ENCODE measurements at regions not wholly inside any gene's neighbourhood (a gene's known extent, or its start where the extent isn't known, plus 50 kb on each side); places are given as distances from the start of the nearest gene placed in this dataset.

GRCh38 chr5:173557123-173557903, 59.1 kb downstream of the BOD1 start:
- Mint-ChIP-seq H3K4me1 (no peaks in the 10 kb centered on the region), H3K27ac (no peak overlapping the region), H3K36me3 (ENCODE audit: low read depth) (peaks cover 3% of the 10 kb centered on the region), H3K9me3 (ENCODE audit: low read depth) (peaks cover 20% of the 10 kb centered on the region), H3K4me3 (no peak overlapping the region), H3K27me3 (peaks cover 6% of the 10 kb centered on the region)
- ChIA-PET POLR2A (interaction anchor here (0.6 kb wide), 1 partner anchor 58 kb away, joined by 3 read pairs; no protein-coding TSS in a partner anchor), CTCF (no interaction called here)
- ATAC-seq, result no peak
- no peak for DNase-seq
- intact Hi-C loops (cut with DNase I, micrococcal nuclease), result no loop called here

- DNase-seq (no peak), ATAC-seq (no peak)
- H3K4me1 Mint-ChIP-seq, result no peaks in the 10 kb centered on the region
- peaks cover 7% of the 10 kb centered on the region for H3K27me3 Mint-ChIP-seq
- intact Hi-C loops (cut with DNase I, micrococcal nuclease), result no loop called here
- H3K4me3 Mint-ChIP-seq, result no peak overlapping the region
- CTCF ChIA-PET, result interaction anchor here (1.3 kb wide), 1 partner anchor 261 kb away, joined by 4 read pairs; no protein-coding TSS in a partner anchor
- peaks cover 18% of the 10 kb centered on the region for H3K9me3 Mint-ChIP-seq (ENCODE audit: low read depth)
- POLR2A ChIA-PET, result interaction anchor here (0.6 kb wide), 1 partner anchor 57 kb away, joined by 3 read pairs; no protein-coding TSS in a partner anchor
- peaks cover 3% of the 10 kb centered on the region for H3K36me3 Mint-ChIP-seq (ENCODE audit: low read depth)
- no peak overlapping the region for H3K27ac Mint-ChIP-seq
These were observed 60.1 kb downstream of the BOD1 start for GRCh38 chr5:173556142-173557028.

GRCh38 chr5:173554989-173555705, 61.3 kb downstream of the BOD1 start:
- intact Hi-C loops (cut with DNase I, micrococcal nuclease), result no loop called here
- Mint-ChIP-seq H3K4me1 (no peaks in the 10 kb centered on the region), H3K27me3 (peaks cover 7% of the 10 kb centered on the region), H3K9me3 (ENCODE audit: low read depth) (peaks cover 8% of the 10 kb centered on the region), H3K4me3 (no peak overlapping the region), H3K36me3 (ENCODE audit: low read depth) (no peaks in the 10 kb centered on the region), H3K27ac (no peak overlapping the region)
- CTCF ChIA-PET, result no interaction called here
- DNase-seq, result no peak
- POLR2A ChIA-PET, result no interaction called here
- ATAC-seq, result no peak

- H3K4me1 Mint-ChIP-seq, result no peaks in the 10 kb centered on the region
- no peak for DNase-seq
- no peak for ATAC-seq
- no peaks in the 10 kb centered on the region for H3K9me3 Mint-ChIP-seq (ENCODE audit: low read depth)
- intact Hi-C loops (cut with DNase I, micrococcal nuclease), result no loop called here
- no peaks in the 10 kb centered on the region for H3K36me3 Mint-ChIP-seq (ENCODE audit: low read depth)
- peaks cover 8% of the 10 kb centered on the region for H3K27me3 Mint-ChIP-seq
- no peak overlapping the region for H3K27ac Mint-ChIP-seq
- ChIA-PET POLR2A (no interaction called here), CTCF (no interaction called here)
- H3K4me3 Mint-ChIP-seq, result no peak overlapping the region
These were observed 62.2 kb downstream of the BOD1 start for GRCh38 chr5:173554038-173554955.

- no peaks in the 10 kb centered on the region for H3K36me3 Mint-ChIP-seq (ENCODE audit: low read depth)
- no peak for DNase-seq
- H3K4me3 Mint-ChIP-seq, result no peak overlapping the region
- ChIA-PET POLR2A (no interaction called here), CTCF (interaction anchor here (1.8 kb wide), 1 partner anchor 22 kb away, joined by 5 read pairs; no protein-coding TSS in a partner anchor)
- peaks cover 14% of the 10 kb centered on the region for H3K27me3 Mint-ChIP-seq
- no peak for ATAC-seq
- no peaks in the 10 kb centered on the region for H3K4me1 Mint-ChIP-seq
- intact Hi-C loops (cut with DNase I, micrococcal nuclease), result no loop called here
- H3K27ac Mint-ChIP-seq, result no peak overlapping the region
- H3K9me3 Mint-ChIP-seq (ENCODE audit: low read depth), result no peaks in the 10 kb centered on the region
These were observed 65.8 kb downstream of the BOD1 start for GRCh38 chr5:173550641-173551040.

- Mint-ChIP-seq H3K4me3 (no peak overlapping the region), H3K27me3 (peaks cover 14% of the 10 kb centered on the region), H3K9me3 (ENCODE audit: low read depth) (no peaks in the 10 kb centered on the region), H3K36me3 (ENCODE audit: low read depth) (no peaks in the 10 kb centered on the region), H3K27ac (no peak overlapping the region), H3K4me1 (no peaks in the 10 kb centered on the region)
- CTCF ChIA-PET, result no interaction called here
- DNase-seq (no peak), ATAC-seq (no peak)
- intact Hi-C loops (cut with DNase I, micrococcal nuclease), result no loop called here
- POLR2A ChIA-PET, result no interaction called here
These were observed 66.8 kb downstream of the BOD1 start for GRCh38 chr5:173549644-173550043.

GRCh38 chr5:173547579-173547978, 68.9 kb downstream of the BOD1 start:
- no peak for DNase-seq
- H3K27ac Mint-ChIP-seq, result no peak overlapping the region
- intact Hi-C loops (cut with DNase I, micrococcal nuclease), result no loop called here
- H3K36me3 Mint-ChIP-seq (ENCODE audit: low read depth), result no peaks in the 10 kb centered on the region
- no peak for ATAC-seq
- ChIA-PET POLR2A (no interaction called here), CTCF (interaction anchor here (0.9 kb wide), 1 partner anchor 32 kb away, joined by 4 read pairs; no protein-coding TSS in a partner anchor)
- H3K27me3 Mint-ChIP-seq, result peaks cover 14% of the 10 kb centered on the region
- no peak overlapping the region for H3K4me3 Mint-ChIP-seq
- H3K9me3 Mint-ChIP-seq (ENCODE audit: low read depth), result no peaks in the 10 kb centered on the region
- no peaks in the 10 kb centered on the region for H3K4me1 Mint-ChIP-seq

- H3K36me3 Mint-ChIP-seq (ENCODE audit: low read depth), result no peaks in the 10 kb centered on the region
- no peak for DNase-seq
- POLR2A ChIA-PET, result no interaction called here
- no peak overlapping the region for H3K4me3 Mint-ChIP-seq
- no peak for ATAC-seq
- H3K4me1 Mint-ChIP-seq, result no peaks in the 10 kb centered on the region
- no peak overlapping the region for H3K27ac Mint-ChIP-seq
- intact Hi-C loops (cut with DNase I, micrococcal nuclease), result no loop called here
- peaks cover 11% of the 10 kb centered on the region for H3K27me3 Mint-ChIP-seq
- no peaks in the 10 kb centered on the region for H3K9me3 Mint-ChIP-seq (ENCODE audit: low read depth)
- CTCF ChIA-PET, result no interaction called here
These were observed 73.5 kb downstream of the BOD1 start for GRCh38 chr5:173542964-173543363.

GRCh38 chr5:173542159-173542558, 74.3 kb downstream of the BOD1 start:
- ATAC-seq, result no peak

GRCh38 chr5:173538654-173539053, 77.8 kb downstream of the BOD1 start:
- DNase-seq, result no peak
- POLR2A ChIA-PET, result no interaction called here
- intact Hi-C loops (cut with DNase I, micrococcal nuclease), result no loop called here
- Mint-ChIP-seq H3K4me1 (no peaks in the 10 kb centered on the region), H3K36me3 (ENCODE audit: low read depth) (no peaks in the 10 kb centered on the region), H3K27me3 (peaks cover 13% of the 10 kb centered on the region), H3K9me3 (ENCODE audit: low read depth) (no peaks in the 10 kb centered on the region), H3K4me3 (no peak overlapping the region), H3K27ac (no peak overlapping the region)
- CTCF ChIA-PET, result no interaction called here
- no peak for ATAC-seq

More at GRCh38 chr5:173542159-173542558, 74.3 kb downstream of the BOD1 start:
- H3K4me3 Mint-ChIP-seq, result no peak overlapping the region
- H3K27ac Mint-ChIP-seq, result no peak overlapping the region
- intact Hi-C loops (cut with DNase I, micrococcal nuclease), result no loop called here
- no peaks in the 10 kb centered on the region for H3K36me3 Mint-ChIP-seq (ENCODE audit: low read depth)
- CTCF ChIA-PET, result no interaction called here
- no peak for DNase-seq
- H3K4me1 Mint-ChIP-seq, result no peaks in the 10 kb centered on the region
- no peaks in the 10 kb centered on the region for H3K9me3 Mint-ChIP-seq (ENCODE audit: low read depth)
- peaks cover 9% of the 10 kb centered on the region for H3K27me3 Mint-ChIP-seq
- POLR2A ChIA-PET, result no interaction called here

GRCh38 chr5:173538018-173538417, 78.4 kb downstream of the BOD1 start:
- Mint-ChIP-seq H3K27ac (no peak overlapping the region), H3K4me1 (no peaks in the 10 kb centered on the region), H3K36me3 (ENCODE audit: low read depth) (no peaks in the 10 kb centered on the region), H3K4me3 (no peak overlapping the region), H3K9me3 (ENCODE audit: low read depth) (no peaks in the 10 kb centered on the region), H3K27me3 (peaks cover 13% of the 10 kb centered on the region)
- ChIA-PET CTCF (no interaction called here), POLR2A (no interaction called here)
- intact Hi-C loops (cut with DNase I, micrococcal nuclease), result no loop called here
- ATAC-seq (no peak), DNase-seq (no peak)
